HCEC 1CT (cell line): ENCODE measurements at regions not wholly inside any gene's neighbourhood (a gene's known extent, or its start where the extent isn't known, plus 50 kb on each side); places are given as distances from the start of the nearest gene placed in this dataset.

Source experiments
- DNase-seq: peaks from one replicate; pipeline ENCODE4 v3.0.0-alpha.2; 2017

GRCh38 chr4:108520807-108521206, 99.6 kb upstream of the RPL34 start:
- DNase-seq = no peak

- DNase-seq = no peak
Observed at GRCh38 chr4:108519911-108520601, 100.3 kb upstream of the RPL34 start.

GRCh38 chr4:108519208-108519833, 101.1 kb upstream of the RPL34 start:
- DNase-seq = no peak

GRCh38 chr4:108512615-108513505, 107.5 kb upstream of the RPL34 start:
- peak; percentile 36 for DNase-seq

- DNase-seq = no peak
Observed at GRCh38 chr4:108511618-108512017, 108.8 kb upstream of the RPL34 start.

- no peak for DNase-seq
Observed at GRCh38 chr4:108502356-108502755, 118.0 kb upstream of the RPL34 start.

GRCh38 chr4:108498925-108499324, 121.5 kb upstream of the RPL34 start:
- DNase-seq = no peak

- DNase-seq = no peak
Observed at GRCh38 chr4:108493596-108493931, 126.8 kb upstream of the RPL34 start.

- peak; percentile 11 for DNase-seq
Observed at GRCh38 chr4:108492816-108493595, 127.4 kb upstream of the RPL34 start.

GRCh38 chr4:108488865-108489264, 131.5 kb upstream of the RPL34 start:
- no peak for DNase-seq

GRCh38 chr4:108486046-108486445, 134.3 kb upstream of the RPL34 start:
- no peak for DNase-seq

- DNase-seq = peak; percentile 26
Observed at GRCh38 chr4:108484187-108484586, 136.2 kb upstream of the RPL34 start.

GRCh38 chr4:108483650-108484049, 136.7 kb upstream of the RPL34 start:
- DNase-seq = no peak

- DNase-seq = no peak
Observed at GRCh38 chr4:108483079-108483478, 137.3 kb upstream of the RPL34 start.

GRCh38 chr4:108480881-108481280, 139.5 kb upstream of the RPL34 start:
- DNase-seq = no peak

GRCh38 chr4:108477527-108478108, 142.8 kb upstream of the RPL34 start:
- no peak for DNase-seq

- DNase-seq = no peak
Observed at GRCh38 chr4:108473163-108473720, 147.1 kb upstream of the RPL34 start.

- peak; percentile 73 for DNase-seq
Observed at GRCh38 chr4:108466936-108467902, 153.2 kb upstream of the RPL34 start.

- no peak for DNase-seq
Observed at GRCh38 chr4:108465886-108466500, 154.4 kb upstream of the RPL34 start.

- DNase-seq = no peak
Observed at GRCh38 chr4:108458681-108459080, 161.7 kb upstream of the RPL34 start.

GRCh38 chr4:108454227-108454626, 166.1 kb upstream of the RPL34 start:
- no peak for DNase-seq
